ENCODE measurements at regions not wholly inside any gene's neighbourhood (a gene's known extent, or its start where the extent isn't known, plus 50 kb on each side); places are given as distances from the start of the nearest gene placed in this dataset.

DNA sequence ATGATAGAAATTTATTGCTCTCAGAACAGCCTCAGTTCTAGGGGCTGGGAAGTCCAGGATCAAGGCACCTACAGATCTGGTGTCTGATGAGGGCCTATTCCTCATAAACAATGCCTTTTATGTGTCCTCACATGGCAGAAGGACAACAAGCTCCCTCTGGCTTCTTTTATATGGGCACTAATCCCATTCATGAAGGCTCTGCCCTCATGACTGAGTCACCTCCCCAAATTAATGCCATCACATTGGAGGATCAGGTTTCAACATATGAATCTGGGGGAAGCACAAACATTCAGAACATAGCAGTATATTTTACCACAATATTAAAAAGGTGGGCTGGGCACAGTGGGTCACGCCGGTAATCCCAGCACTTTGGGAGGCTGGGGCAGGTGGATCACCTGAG is 58.5 kb upstream of the CCN6 start:
- H3K9me3 Mint-ChIP-seq (ENCODE audit: unreplicated experiment) = no peaks in the 10 kb centered on the region
- H3K27me3 Mint-ChIP-seq (ENCODE audit: unreplicated experiment) = no peaks in the 10 kb centered on the region
- no peak overlapping the region for H3K27ac Mint-ChIP-seq (ENCODE audit: unreplicated experiment)
- DNase-seq (ENCODE audit: extremely low spot score, unreplicated experiment) = no peak
- H3K36me3 Mint-ChIP-seq (ENCODE audit: unreplicated experiment) = no peaks in the 10 kb centered on the region
- H3K4me3 Mint-ChIP-seq (ENCODE audit: unreplicated experiment) = no peak overlapping the region
- TF ChIP-seq, protein P1, sequence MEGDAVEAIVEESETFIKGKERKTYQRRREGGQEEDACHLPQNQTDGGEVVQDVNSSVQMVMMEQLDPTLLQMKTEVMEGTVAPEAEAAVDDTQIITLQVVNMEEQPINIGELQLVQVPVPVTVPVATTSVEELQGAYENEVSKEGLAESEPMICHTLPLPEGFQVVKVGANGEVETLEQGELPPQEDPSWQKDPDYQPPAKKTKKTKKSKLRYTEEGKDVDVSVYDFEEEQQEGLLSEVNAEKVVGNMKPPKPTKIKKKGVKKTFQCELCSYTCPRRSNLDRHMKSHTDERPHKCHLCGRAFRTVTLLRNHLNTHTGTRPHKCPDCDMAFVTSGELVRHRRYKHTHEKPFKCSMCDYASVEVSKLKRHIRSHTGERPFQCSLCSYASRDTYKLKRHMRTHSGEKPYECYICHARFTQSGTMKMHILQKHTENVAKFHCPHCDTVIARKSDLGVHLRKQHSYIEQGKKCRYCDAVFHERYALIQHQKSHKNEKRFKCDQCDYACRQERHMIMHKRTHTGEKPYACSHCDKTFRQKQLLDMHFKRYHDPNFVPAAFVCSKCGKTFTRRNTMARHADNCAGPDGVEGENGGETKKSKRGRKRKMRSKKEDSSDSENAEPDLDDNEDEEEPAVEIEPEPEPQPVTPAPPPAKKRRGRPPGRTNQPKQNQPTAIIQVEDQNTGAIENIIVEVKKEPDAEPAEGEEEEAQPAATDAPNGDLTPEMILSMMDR (IDR thresholded peaks at IDR 0.05) = no peak
- peaks cover 7% of the 10 kb centered on the region for H3K4me1 Mint-ChIP-seq (ENCODE audit: unreplicated experiment)

DNA sequence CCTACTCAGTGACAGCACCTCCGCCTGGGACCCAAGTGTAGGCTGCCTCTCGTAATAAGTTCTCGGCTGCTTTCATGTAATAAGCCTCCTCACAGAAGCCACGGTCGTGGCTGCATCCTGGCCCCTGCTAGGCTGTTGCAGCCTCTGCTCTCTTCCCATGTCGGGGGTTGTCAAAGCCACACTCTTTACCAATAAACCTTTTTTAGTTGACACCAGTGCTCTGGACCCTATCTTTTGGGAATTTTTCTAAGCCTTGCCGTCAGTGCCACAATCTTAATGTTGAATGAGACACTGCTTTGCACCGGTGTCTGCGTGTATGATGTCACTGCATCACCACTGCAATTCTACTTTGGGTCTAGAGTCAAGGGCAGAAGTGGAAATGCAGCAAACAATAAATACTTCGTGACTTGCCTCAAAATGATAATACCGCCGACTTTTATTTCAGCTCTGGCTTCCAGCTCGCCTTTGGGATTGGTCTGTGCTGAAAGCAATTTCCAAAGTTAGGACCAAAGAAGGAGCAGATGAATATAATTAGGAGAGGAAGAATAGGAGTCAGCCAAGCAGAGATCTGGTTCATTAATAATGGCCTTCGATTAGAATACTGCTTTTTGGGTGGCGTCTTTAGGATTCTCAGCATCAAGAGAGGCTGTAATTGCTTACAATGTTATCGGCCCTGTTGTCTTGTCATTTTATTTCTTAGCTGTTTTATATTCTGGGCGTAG is 57.6 kb upstream of the CCN6 start:
- H3K4me3 Mint-ChIP-seq (ENCODE audit: unreplicated experiment) = no peak overlapping the region
- TF ChIP-seq, protein P1 (IDR thresholded peaks at IDR 0.05) = no peak
- no peak for DNase-seq (ENCODE audit: extremely low spot score, unreplicated experiment)
- no peaks in the 10 kb centered on the region for H3K9me3 Mint-ChIP-seq (ENCODE audit: unreplicated experiment)
- no peaks in the 10 kb centered on the region for H3K27me3 Mint-ChIP-seq (ENCODE audit: unreplicated experiment)
- no peaks in the 10 kb centered on the region for H3K36me3 Mint-ChIP-seq (ENCODE audit: unreplicated experiment)
- peaks cover 7% of the 10 kb centered on the region for H3K4me1 Mint-ChIP-seq (ENCODE audit: unreplicated experiment)
- H3K27ac Mint-ChIP-seq (ENCODE audit: unreplicated experiment) = no peak overlapping the region

DNA sequence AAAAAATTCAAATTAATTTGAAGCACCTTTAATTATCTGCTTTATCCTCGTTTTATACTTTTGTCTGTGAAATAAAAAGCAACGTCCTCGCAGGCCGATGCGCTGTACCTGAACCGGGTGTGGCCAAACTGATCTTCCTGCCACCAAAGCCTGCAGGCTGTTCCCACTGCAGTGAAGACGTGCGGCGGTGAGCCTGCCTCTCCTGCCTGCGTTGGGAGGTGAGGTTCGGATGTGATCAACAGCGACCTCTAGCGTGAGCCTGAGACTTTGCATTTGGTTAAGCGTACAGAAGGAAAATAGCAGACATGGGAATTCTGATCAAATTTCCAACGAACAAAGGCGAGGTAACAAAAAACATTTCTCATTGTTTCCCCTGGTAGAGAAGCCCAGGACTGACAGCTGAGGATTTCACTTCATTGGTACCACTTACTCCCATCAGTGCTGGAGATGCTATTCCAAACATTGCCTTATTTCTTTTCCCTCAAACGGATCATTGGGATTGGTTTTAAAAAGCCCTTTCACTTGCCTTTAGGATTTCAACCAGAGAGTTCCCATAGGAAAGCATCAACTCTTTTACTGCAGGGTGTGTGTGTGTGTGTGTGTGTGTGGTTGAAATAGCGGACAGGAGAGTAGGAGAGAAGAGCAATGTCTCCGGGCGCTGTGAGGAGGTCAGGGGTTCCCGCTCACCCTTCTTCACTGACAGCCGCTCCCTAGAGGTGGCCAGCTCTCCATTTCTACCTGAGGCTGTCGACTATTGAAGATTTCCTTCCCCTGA is 56.6 kb upstream of the CCN6 start:
- no peak overlapping the region for H3K4me3 Mint-ChIP-seq (ENCODE audit: unreplicated experiment)
- TF ChIP-seq, protein P1 (IDR thresholded peaks at IDR 0.05) = peak; percentile 94
- DNase-seq (ENCODE audit: extremely low spot score, unreplicated experiment) = peak; percentile 91
- no peak overlapping the region for H3K27ac Mint-ChIP-seq (ENCODE audit: unreplicated experiment)
- H3K36me3 Mint-ChIP-seq (ENCODE audit: unreplicated experiment) = no peaks in the 10 kb centered on the region
- no peaks in the 10 kb centered on the region for H3K9me3 Mint-ChIP-seq (ENCODE audit: unreplicated experiment)
- H3K4me1 Mint-ChIP-seq (ENCODE audit: unreplicated experiment) = peaks cover 7% of the 10 kb centered on the region
- no peaks in the 10 kb centered on the region for H3K27me3 Mint-ChIP-seq (ENCODE audit: unreplicated experiment)

DNA sequence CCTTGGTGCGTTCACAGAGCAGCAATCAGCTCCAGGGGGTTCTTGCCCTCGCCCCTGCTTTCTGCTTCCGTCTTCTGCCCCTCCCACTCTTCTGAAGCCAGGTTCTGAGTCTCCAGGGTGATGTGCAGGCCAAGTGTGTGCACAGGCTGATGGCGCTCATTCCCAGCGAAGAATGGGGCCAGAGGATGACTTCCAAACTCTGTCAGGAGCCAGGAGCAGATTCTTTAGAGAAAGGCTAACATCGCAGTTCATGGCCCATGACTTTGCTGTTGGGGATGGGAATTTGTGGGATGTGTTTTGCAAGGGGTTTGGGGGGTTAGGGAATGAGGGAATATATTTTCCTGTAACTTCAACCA is 56.1 kb upstream of the CCN6 start:
- Mint-ChIP-seq H3K36me3 (ENCODE audit: unreplicated experiment) (no peaks in the 10 kb centered on the region), H3K27ac (ENCODE audit: unreplicated experiment) (no peak overlapping the region), H3K27me3 (ENCODE audit: unreplicated experiment) (no peaks in the 10 kb centered on the region), H3K9me3 (ENCODE audit: unreplicated experiment) (no peaks in the 10 kb centered on the region), H3K4me1 (ENCODE audit: unreplicated experiment) (peaks cover 7% of the 10 kb centered on the region), H3K4me3 (ENCODE audit: unreplicated experiment) (no peak overlapping the region)
- TF ChIP-seq, protein P1 (IDR thresholded peaks at IDR 0.05) = no peak
- no peak for DNase-seq (ENCODE audit: extremely low spot score, unreplicated experiment)

DNA sequence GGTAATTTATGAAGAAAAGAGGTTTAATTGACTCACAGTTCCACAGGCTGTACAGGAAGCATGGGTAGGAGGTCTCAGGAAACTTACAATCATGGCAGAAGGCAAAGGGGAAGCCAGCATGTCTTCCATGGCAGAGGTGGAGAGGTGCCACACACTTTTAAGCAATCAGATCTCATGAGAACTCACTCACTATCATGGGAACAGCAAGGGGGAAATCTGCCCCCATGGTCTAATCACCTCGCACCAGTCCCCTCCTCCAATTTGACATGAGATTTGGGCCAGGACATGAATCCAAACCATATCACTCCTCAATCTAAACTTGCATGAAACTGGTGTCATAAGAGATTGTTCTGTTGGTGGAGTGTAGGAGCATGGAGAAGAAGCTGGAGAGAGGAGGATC is 51.6 kb upstream of the CCN6 start:
- H3K27ac Mint-ChIP-seq (ENCODE audit: unreplicated experiment) = no peak overlapping the region
- no peaks in the 10 kb centered on the region for H3K36me3 Mint-ChIP-seq (ENCODE audit: unreplicated experiment)
- DNase-seq (ENCODE audit: extremely low spot score, unreplicated experiment) = no peak
- TF ChIP-seq, protein P1 (IDR thresholded peaks at IDR 0.05) = no peak
- no peaks in the 10 kb centered on the region for H3K9me3 Mint-ChIP-seq (ENCODE audit: unreplicated experiment)
- no peaks in the 10 kb centered on the region for H3K4me1 Mint-ChIP-seq (ENCODE audit: unreplicated experiment)
- H3K27me3 Mint-ChIP-seq (ENCODE audit: unreplicated experiment) = no peaks in the 10 kb centered on the region
- no peak overlapping the region for H3K4me3 Mint-ChIP-seq (ENCODE audit: unreplicated experiment)
